HG02759 (cell line): ENCODE measurements at regions not wholly inside any gene's neighbourhood (a gene's known extent, or its start where the extent isn't known, plus 50 kb on each side); places are given as distances from the start of the nearest gene placed in this dataset.
A peak's percentile ranks its signal among the peaks of the same experiment; 100 is the strongest.

Experiments used
- ATAC-seq: cut with Tn5 transposase; IDR thresholded peaks from one replicate; pipeline ENCODE4 v1.9.1; 2021; ENCODE audit warnings: mild to moderate bottlenecking, moderate library complexity; ENCODE audit not compliant: unreplicated experiment

- no peak for ATAC-seq
Measured at GRCh38 chr3:117434661-117435412, 725.3 kb downstream of the TUSC7 start.

DNA sequence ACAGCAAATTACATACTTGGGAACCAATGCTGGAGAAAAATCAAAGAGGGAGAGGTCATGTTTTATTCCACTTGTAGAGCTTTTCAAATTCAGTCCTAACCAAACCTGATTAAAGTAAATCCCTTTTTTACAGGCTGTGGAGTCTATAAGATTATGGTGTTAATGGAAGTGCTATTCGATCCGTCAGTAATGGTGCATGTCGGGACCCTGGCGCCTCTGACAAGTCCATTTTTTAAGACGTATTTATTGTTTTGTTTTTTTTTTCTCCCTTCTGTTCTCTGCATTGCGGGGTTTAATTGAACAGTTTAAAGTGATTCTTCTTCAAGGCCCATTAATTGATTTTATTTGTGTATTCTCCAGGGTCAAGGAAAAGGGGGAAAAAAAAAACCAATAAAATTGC lies 725.9 kb downstream of the TUSC7 start:
- ATAC-seq: no peak

DNA sequence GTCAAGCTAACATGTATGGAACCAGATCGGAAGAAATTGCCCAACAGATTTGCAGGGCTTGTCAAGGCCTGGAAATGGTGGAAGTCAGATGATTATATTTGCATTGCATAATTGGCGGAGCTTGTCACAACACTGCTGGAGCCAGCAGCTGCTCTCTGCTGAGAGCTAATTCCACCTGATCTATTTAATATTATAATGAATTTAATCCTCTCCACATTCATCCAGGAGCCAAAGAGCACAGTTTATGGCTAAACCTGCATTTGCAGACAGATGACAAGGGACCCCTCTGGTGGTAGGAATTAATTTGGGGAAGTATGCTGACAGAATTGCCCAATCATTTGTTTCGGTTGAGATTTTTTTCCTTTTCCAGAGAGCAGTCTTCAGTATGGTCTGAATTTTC lies 730.2 kb downstream of the TUSC7 start:
- ATAC-seq: no peak

DNA sequence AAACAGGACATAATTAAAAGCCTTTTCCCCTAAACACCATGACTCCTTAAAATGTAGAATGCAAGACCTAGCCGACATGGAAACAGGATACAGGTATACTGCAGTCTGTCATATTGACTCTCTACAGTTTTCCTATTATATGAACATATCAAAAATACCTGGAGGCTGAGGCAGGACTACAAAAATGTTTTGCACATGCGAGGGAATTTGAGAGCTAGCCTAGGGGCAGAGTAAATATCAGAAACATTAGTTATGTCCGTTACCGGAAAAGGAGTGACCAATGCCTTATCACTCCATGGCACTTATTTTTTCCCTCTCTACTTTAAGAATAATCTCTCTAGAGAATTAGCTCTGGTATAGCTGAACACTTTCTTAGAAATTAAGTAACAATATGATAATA lies 732.3 kb downstream of the TUSC7 start:
- ATAC-seq: no peak

DNA sequence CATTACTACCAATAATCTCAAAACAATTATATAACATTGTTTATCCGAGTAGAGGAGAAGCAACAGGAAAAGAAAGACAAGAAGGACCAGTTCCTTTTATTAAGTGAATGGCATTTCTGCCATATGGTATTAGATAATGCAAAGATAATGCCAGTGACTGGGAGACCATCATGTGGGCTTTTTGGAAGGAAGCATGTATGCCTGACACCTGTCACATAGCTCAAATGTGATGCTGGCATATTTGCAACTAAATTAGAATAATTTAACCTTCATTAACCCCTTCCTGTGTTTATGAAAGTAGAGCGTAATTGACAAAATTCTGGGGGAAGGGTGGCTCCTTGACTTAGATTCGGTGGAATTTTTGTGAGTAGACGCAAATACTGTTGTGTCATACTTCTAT lies 733.0 kb downstream of the TUSC7 start:
- ATAC-seq: no peak

DNA sequence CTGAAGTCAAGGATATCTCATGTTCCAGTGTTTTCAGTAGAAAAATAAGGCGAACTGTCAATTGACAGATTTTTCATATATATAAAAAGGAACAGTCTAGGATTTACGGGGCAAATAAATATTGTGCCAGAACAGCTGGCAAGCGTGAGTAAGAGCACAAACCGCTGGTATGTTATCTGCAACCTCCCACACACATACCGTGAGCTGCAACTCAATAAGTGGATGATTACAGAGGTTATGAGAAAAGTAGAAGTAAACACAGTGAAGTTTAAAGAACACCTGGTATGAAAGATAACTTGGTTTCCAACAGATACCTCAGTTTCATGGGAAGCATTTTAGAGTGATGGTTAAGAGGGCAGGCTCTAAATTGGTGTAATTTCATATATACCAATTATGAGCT lies 733.4 kb downstream of the TUSC7 start:
- ATAC-seq: no peak

- no peak for ATAC-seq
Measured at GRCh38 chr3:117444175-117444574, 734.6 kb downstream of the TUSC7 start.

- no peak for ATAC-seq
Measured at GRCh38 chr3:117447419-117447818, 737.8 kb downstream of the TUSC7 start.

GRCh38 chr3:117450026-117450425 lies 740.4 kb downstream of the TUSC7 start:
- ATAC-seq: no peak

DNA sequence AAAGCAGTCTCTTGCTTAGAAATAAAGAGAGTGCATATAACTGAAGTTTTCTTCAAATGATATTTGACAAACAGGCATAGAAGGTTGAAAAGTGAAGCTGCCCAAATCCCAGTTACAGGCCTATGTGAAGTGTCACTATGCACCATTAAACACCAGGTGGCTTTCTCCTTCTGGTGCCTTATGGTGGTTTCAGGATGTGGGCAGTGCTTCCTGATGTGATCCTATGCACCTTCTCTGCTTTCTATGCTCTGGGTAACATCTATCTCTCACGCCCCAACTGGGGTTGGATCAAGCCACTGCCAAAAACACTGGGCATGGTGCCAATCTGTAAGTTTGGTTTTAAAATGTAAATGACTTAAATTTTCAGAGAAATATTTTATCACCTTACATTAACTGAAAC lies 744.7 kb downstream of the TUSC7 start:
- ATAC-seq: no peak

DNA sequence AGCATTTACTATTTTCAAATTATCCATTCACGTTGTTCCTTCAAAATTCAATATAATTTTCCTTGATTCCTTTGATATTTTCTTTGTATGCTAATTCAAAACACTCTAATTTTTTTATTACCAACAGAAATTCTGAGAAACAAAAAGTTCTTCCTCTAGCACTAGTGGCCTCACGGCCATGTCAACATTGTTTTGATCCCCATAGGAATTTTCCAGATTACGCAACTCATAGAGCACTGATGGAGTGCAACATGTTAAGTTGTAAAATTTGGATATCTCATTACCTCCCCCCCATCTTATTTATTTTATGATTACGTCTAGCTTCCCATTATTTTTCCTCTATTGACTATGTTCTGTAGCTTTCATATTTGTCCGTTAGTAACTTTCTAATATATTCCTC lies 745.3 kb downstream of the TUSC7 start:
- no peak for ATAC-seq

- no peak for ATAC-seq
Measured at GRCh38 chr3:117455782-117456181, 746.2 kb downstream of the TUSC7 start.

- ATAC-seq: no peak
Measured at GRCh38 chr3:117463276-117464115, 753.9 kb downstream of the TUSC7 start.

GRCh38 chr3:117471831-117472230 lies 762.3 kb downstream of the TUSC7 start:
- ATAC-seq: no peak

DNA sequence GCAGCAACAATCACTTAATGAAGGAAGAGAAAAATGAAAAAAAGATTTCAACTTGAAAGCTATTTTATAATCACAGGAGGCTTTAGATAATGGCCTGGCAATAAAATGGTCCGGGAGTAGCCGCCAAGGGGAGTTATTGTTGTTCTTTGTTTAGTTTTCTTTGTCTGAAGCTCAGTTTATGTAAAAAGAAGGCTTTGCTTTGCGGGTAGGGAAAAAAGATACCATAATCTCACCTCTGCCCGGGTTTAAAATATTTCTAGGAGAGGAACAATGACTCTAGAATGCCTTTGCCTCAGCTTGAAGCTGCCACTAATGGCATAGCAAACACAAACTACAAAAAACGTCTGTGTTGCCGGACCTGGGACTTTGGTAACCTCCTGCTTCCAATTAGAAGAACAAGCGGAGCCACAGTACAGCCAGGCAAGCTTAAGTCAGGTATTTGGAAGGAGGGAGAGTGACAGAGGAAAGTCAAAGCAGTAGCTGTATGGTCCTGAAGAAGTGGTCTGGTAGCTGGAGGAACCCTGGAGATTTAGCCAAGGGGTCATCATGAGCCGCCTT lies 764.5 kb downstream of the TUSC7 start:
- ATAC-seq: no peak

GRCh38 chr3:117476572-117476971 lies 767.0 kb downstream of the TUSC7 start:
- ATAC-seq: no peak

- ATAC-seq: no peak
Measured at GRCh38 chr3:117477214-117477755, 767.7 kb downstream of the TUSC7 start.

- ATAC-seq: peak; percentile 69
Measured at GRCh38 chr3:117479095-117479494, 769.5 kb downstream of the TUSC7 start.

DNA sequence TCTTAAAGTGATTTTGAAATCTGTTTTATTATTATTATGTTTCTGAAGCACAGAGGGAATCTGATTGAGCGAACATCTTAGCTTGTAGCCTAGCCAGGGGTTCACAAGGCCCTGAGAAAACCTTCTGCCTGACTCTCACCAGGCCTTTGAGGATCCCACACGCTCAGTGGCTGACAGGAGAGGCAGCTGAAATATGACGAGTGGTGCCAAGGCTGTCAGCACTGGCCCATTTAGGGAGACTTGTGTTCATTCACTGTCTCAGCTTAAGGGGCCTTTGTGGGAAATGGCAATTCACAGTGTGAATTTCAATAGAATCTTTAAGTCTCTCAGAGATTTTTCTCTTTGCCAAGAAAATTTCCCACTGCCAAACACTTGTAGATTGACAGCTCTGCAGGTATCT lies 770.9 kb downstream of the TUSC7 start:
- ATAC-seq: no peak

GRCh38 chr3:117480972-117481371 lies 771.4 kb downstream of the TUSC7 start:
- no peak for ATAC-seq

DNA sequence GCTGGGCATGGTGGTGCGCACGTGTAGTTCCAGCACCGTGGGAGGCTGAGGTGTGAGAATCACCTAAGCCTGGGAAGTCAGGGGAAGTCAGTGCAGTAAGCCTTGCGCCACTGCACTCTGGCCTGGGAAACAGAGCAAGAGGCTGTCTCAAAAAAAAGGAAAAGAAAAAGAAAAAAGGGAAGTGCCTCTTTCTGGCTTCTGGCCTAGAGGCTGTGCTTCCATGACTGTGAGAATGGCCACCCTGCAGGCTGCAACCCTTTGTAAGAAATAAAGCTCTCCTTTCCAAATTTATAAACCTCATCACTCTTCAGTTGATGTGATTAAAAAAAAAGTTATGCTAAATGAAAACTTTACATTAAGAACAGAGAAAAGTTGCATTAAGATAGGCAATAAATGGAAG lies 774.3 kb downstream of the TUSC7 start:
- ATAC-seq: no peak

- no peak for ATAC-seq
Measured at GRCh38 chr3:117485841-117486240, 776.3 kb downstream of the TUSC7 start.
